ENCODE measurements at regions not wholly inside any gene's neighbourhood (a gene's known extent, or its start where the extent isn't known, plus 50 kb on each side); places are given as distances from the start of the nearest gene placed in this dataset.

- intact Hi-C loops (cut with DNase I) = no loop called here
Observed at GRCh38 chr6:81456416-81456815, 296.1 kb downstream of the TENT5A start.

GRCh38 chr6:81455641-81456040 lies 296.8 kb downstream of the TENT5A start:
- 50% methylated on average over 1 of the region's 1 CpG for WGBS
- H3K4me3 ChIP-seq = no peak overlapping the region
- no peaks in the 10 kb centered on the region for H3K36me3 ChIP-seq
- intact Hi-C loops (cut with DNase I) = no loop called here
- TF ChIP-seq POLR2A (IDR thresholded peaks at IDR 0.05; ENCODE audit: low read depth) = no peak
- no peak for TF ChIP-seq EP300 (IDR thresholded peaks at IDR 0.05)
- no peak for TF ChIP-seq POLR2AphosphoS5 (IDR thresholded peaks at IDR 0.05)
- no peak for TF ChIP-seq CTCF (IDR thresholded peaks at IDR 0.05)
- no peaks in the 10 kb centered on the region for H3K27me3 ChIP-seq
- H3K9me3 ChIP-seq = no peaks in the 10 kb centered on the region
- H3K27ac ChIP-seq (replicated peaks in 1 of 4) = no peak overlapping the region
- H3K4me1 ChIP-seq = no peaks in the 10 kb centered on the region
- DNase-seq (ENCODE audit: extremely low spot score) = no peak

More at GRCh38 chr6:81456416-81456815, 296.1 kb downstream of the TENT5A start:
- no peak for DNase-seq (ENCODE audit: extremely low spot score)
- H3K4me1 ChIP-seq = no peaks in the 10 kb centered on the region
- 81% methylated on average over 2 of the region's 2 CpGs for WGBS
- H3K27ac ChIP-seq (replicated peaks in 1 of 4) = no peak overlapping the region
- no peaks in the 10 kb centered on the region for H3K9me3 ChIP-seq
- H3K4me3 ChIP-seq = no peak overlapping the region
- no peaks in the 10 kb centered on the region for H3K27me3 ChIP-seq
- H3K36me3 ChIP-seq = no peaks in the 10 kb centered on the region
- TF ChIP-seq POLR2A (IDR thresholded peaks at IDR 0.05; ENCODE audit: low read depth) = no peak
- no peak for TF ChIP-seq EP300 (IDR thresholded peaks at IDR 0.05)
- no peak for TF ChIP-seq CTCF (IDR thresholded peaks at IDR 0.05)
- no peak for TF ChIP-seq POLR2AphosphoS5 (IDR thresholded peaks at IDR 0.05)

GRCh38 chr6:81451787-81452186 lies 300.7 kb downstream of the TENT5A start:
- H3K4me1 ChIP-seq = no peaks in the 10 kb centered on the region
- DNase-seq (ENCODE audit: extremely low spot score) = no peak
- H3K4me3 ChIP-seq = no peak overlapping the region
- WGBS = 63% methylated on average over 2 of the region's 2 CpGs
- no peaks in the 10 kb centered on the region for H3K9me3 ChIP-seq
- no peaks in the 10 kb centered on the region for H3K27me3 ChIP-seq
- H3K27ac ChIP-seq (replicated peaks in 1 of 4) = no peak overlapping the region
- no peaks in the 10 kb centered on the region for H3K36me3 ChIP-seq
- intact Hi-C loops (cut with DNase I) = no loop called here
- no peak for TF ChIP-seq POLR2A (IDR thresholded peaks at IDR 0.05; ENCODE audit: low read depth)
- no peak for TF ChIP-seq POLR2AphosphoS5 (IDR thresholded peaks at IDR 0.05)
- no peak for TF ChIP-seq EP300 (IDR thresholded peaks at IDR 0.05)
- TF ChIP-seq CTCF (IDR thresholded peaks at IDR 0.05) = no peak

GRCh38 chr6:81450180-81450579 lies 302.3 kb downstream of the TENT5A start:
- Histone ChIP-seq H3K4me1 (no peaks in the 10 kb centered on the region), H3K9me3 (no peaks in the 10 kb centered on the region), H3K36me3 (no peaks in the 10 kb centered on the region), H3K27me3 (no peaks in the 10 kb centered on the region), H3K4me3 (no peak overlapping the region), H3K27ac (replicated peaks in 1 of 4) (no peak overlapping the region)
- 67% methylated on average over 2 of the region's 2 CpGs for WGBS
- TF ChIP-seq EP300 (IDR thresholded peaks at IDR 0.05) = no peak
- TF ChIP-seq POLR2AphosphoS5 (IDR thresholded peaks at IDR 0.05) = no peak
- TF ChIP-seq POLR2A (IDR thresholded peaks at IDR 0.05; ENCODE audit: low read depth) = no peak
- TF ChIP-seq CTCF (IDR thresholded peaks at IDR 0.05) = no peak
- DNase-seq (ENCODE audit: extremely low spot score) = no peak
- intact Hi-C loops (cut with DNase I) = no loop called here

GRCh38 chr6:81446509-81446908 lies 306.0 kb downstream of the TENT5A start:
- Histone ChIP-seq H3K4me1 (no peaks in the 10 kb centered on the region), H3K36me3 (no peaks in the 10 kb centered on the region), H3K27ac (replicated peaks in 1 of 4) (no peak overlapping the region), H3K27me3 (no peaks in the 10 kb centered on the region), H3K4me3 (no peak overlapping the region), H3K9me3 (no peaks in the 10 kb centered on the region)
- TF ChIP-seq POLR2AphosphoS5 (IDR thresholded peaks at IDR 0.05) (no peak), EP300 (IDR thresholded peaks at IDR 0.05) (no peak), POLR2A (IDR thresholded peaks at IDR 0.05; ENCODE audit: low read depth) (no peak), CTCF (IDR thresholded peaks at IDR 0.05) (no peak)
- no peak for DNase-seq (ENCODE audit: extremely low spot score)
- WGBS = 61% methylated on average over 1 of the region's 1 CpG
- intact Hi-C loops (cut with DNase I) = no loop called here

Data from esophagus muscularis mucosa (tissue), 4 donors.